NT2/D1 (cell line): ENCODE measurements at regions not wholly inside any gene's neighbourhood (a gene's known extent, or its start where the extent isn't known, plus 50 kb on each side); places are given as distances from the start of the nearest gene placed in this dataset.

Experiments used
- SUZ12 ChIP-seq: IDR thresholded peaks from 2 replicates; pipeline ENCODE4 v1.6.1; 2011; ENCODE audit not compliant: insufficient read length, insufficient read depth; ENCODE audit errors: extremely low read depth
- YY1 ChIP-seq: IDR thresholded peaks from 2 replicates; pipeline ENCODE4 v1.6.1; 2011; ENCODE audit not compliant: insufficient read length, insufficient read depth
- ZNF274 ChIP-seq: IDR thresholded peaks from 2 replicates; pipeline ENCODE4 v1.6.1; 2011; ENCODE audit warnings: mild to moderate bottlenecking, low read depth, low read length

DNA sequence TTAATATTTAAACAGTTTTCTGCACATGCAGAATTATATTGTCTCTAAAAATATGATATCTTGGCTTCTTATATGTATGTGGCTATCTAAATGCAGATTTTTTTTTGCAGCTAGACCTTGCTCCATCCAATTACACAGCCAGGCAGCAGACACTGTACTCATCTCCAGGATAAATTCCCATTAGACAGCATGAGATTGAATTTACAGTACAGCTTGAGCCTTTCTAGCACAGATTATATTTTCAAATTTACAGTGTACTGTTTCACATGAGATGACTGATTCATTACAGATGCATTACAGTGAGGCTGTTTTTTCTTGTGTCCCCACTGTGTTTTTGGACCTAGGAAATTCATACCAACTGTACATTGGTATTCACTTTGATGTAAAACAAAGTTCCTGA, 134.9 kb downstream of the OTOL1 start:
- TF ChIP-seq YY1 (no peak), ZNF274 (no peak), SUZ12 (no peak)
